ENCODE measurements at regions not wholly inside any gene's neighbourhood (a gene's known extent, or its start where the extent isn't known, plus 50 kb on each side); places are given as distances from the start of the nearest gene placed in this dataset.

DNA sequence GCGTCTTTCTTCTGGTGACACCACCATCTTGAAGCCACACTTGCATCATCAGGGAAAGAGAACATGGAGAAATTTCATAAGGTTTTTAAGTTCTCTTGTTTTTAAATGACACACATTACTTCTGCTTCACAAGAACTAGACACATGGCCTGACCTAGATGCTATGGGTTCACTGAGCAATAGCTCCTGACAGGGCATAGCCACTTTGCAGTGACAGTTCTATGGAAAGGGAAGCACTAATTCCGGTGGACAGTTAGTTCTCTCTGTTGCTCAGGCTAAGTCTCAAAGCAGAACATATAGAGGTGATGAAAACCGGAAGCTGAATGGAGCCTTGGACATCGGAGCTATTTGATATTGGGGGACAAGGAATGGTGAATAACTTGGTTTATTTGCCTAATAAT, 940.1 kb upstream of the WWC1 start:
- Histone ChIP-seq H3K27ac (ENCODE audit: low read depth in 1 of 2, low read length in 2 of 2) (no peak overlapping the region), H3K9ac (ENCODE audit: low read depth in 1 of 2, low read length in 2 of 2) (no peak overlapping the region), H3K9me3 (ENCODE audit: control insufficient read depth in 4 of 4, low read length in 3 of 4) (no peaks in the 10 kb centered on the region), H3K27me3 (ENCODE audit: control insufficient read depth in 4 of 4, insufficient read depth in 4 of 4, low read length in 3 of 4) (no peaks in the 10 kb centered on the region), H3K4me1 (ENCODE audit: control insufficient read depth in 4 of 4, insufficient read depth in 4 of 4, low read length in 3 of 4) (peaks cover 0 to 9% (median 0%) of the 10 kb centered on the region in 4 donors), H3K36me3 (ENCODE audit: control insufficient read depth in 4 of 4, insufficient read depth in 3 of 4, low read depth in 1 of 4, low read length in 3 of 4) (no peaks in the 10 kb centered on the region), H3K4me3 (ENCODE audit: low read depth in 1 of 3, low read length in 3 of 3) (no peak overlapping the region)
- TF ChIP-seq TAF1 (conservative IDR thresholded peaks at IDR 0.05) (no peak), HNF4A (conservative IDR thresholded peaks at IDR 0.05) (no peak), SP1 (IDR thresholded peaks at IDR 0.05) (no peak), YY1 (IDR thresholded peaks at IDR 0.05) (no peak), JUND (IDR thresholded peaks at IDR 0.05) (no peak), FOXA2 (IDR thresholded peaks at IDR 0.05) (no peak), HNF4G (IDR thresholded peaks at IDR 0.05) (no peak), RXRA (IDR thresholded peaks at IDR 0.05) (no peak), GABPA (IDR thresholded peaks at IDR 0.05 in 1 of 2, conservative IDR thresholded peaks at IDR 0.05 in 1 of 2) (no peak), MAX (IDR thresholded peaks at IDR 0.05) (no peak), FOXA1 (IDR thresholded peaks at IDR 0.05) (no peak), EGR1 (IDR thresholded peaks at IDR 0.05; ENCODE audit: low read depth in 2 of 2) (no peak), NR2F2 (IDR thresholded peaks at IDR 0.05) (no peak)
- TF ChIP-seq, protein P1, sequence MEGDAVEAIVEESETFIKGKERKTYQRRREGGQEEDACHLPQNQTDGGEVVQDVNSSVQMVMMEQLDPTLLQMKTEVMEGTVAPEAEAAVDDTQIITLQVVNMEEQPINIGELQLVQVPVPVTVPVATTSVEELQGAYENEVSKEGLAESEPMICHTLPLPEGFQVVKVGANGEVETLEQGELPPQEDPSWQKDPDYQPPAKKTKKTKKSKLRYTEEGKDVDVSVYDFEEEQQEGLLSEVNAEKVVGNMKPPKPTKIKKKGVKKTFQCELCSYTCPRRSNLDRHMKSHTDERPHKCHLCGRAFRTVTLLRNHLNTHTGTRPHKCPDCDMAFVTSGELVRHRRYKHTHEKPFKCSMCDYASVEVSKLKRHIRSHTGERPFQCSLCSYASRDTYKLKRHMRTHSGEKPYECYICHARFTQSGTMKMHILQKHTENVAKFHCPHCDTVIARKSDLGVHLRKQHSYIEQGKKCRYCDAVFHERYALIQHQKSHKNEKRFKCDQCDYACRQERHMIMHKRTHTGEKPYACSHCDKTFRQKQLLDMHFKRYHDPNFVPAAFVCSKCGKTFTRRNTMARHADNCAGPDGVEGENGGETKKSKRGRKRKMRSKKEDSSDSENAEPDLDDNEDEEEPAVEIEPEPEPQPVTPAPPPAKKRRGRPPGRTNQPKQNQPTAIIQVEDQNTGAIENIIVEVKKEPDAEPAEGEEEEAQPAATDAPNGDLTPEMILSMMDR (IDR thresholded peaks at IDR 0.05; ENCODE audit: low read depth, low read length, missing input control): no peak
- TF ChIP-seq, protein P2, sequence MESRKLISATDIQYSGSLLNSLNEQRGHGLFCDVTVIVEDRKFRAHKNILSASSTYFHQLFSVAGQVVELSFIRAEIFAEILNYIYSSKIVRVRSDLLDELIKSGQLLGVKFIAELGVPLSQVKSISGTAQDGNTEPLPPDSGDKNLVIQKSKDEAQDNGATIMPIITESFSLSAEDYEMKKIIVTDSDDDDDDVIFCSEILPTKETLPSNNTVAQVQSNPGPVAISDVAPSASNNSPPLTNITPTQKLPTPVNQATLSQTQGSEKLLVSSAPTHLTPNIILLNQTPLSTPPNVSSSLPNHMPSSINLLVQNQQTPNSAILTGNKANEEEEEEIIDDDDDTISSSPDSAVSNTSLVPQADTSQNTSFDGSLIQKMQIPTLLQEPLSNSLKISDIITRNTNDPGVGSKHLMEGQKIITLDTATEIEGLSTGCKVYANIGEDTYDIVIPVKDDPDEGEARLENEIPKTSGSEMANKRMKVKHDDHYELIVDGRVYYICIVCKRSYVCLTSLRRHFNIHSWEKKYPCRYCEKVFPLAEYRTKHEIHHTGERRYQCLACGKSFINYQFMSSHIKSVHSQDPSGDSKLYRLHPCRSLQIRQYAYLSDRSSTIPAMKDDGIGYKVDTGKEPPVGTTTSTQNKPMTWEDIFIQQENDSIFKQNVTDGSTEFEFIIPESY (IDR thresholded peaks at IDR 0.05): no peak
- DNase-seq (ENCODE audit: low spot score): no peak
- 92% methylated on average over 4 of the region's 4 CpGs for WGBS

DNA sequence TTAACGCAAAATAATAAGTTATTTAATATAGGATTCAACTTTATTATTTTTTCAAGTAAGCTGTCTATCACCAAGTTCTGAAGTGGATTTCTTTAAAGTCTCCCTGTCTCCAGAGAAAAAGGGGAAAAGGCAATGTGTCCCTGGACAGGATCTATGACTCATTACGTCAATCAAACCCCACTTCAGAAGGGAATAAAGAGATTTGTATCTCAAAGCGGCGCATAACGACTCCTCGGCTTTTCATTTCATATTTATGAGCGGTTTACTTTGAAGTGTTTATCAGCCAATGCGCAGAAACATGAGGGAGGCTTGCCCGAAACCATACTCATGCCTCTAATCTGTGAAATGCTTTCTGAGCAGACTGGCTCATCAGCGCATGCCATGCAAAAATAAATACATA, 938.6 kb upstream of the WWC1 start:
- Histone ChIP-seq H3K9me3 (ENCODE audit: control insufficient read depth in 4 of 4, low read length in 3 of 4) (no peaks in the 10 kb centered on the region), H3K36me3 (ENCODE audit: control insufficient read depth in 4 of 4, insufficient read depth in 3 of 4, low read depth in 1 of 4, low read length in 3 of 4) (no peaks in the 10 kb centered on the region), H3K4me1 (ENCODE audit: control insufficient read depth in 4 of 4, insufficient read depth in 4 of 4, low read length in 3 of 4) (peaks cover 0 to 9% (median 0%) of the 10 kb centered on the region in 4 donors), H3K27ac (ENCODE audit: low read depth in 1 of 2, low read length in 2 of 2) (no peak overlapping the region), H3K4me3 (ENCODE audit: low read depth in 1 of 3, low read length in 3 of 3) (no peak overlapping the region), H3K9ac (ENCODE audit: low read depth in 1 of 2, low read length in 2 of 2) (no peak overlapping the region), H3K27me3 (ENCODE audit: control insufficient read depth in 4 of 4, insufficient read depth in 4 of 4, low read length in 3 of 4) (no peaks in the 10 kb centered on the region)
- 80% methylated on average over 10 of the region's 10 CpGs for WGBS
- no peak for DNase-seq (ENCODE audit: low spot score)
- TF ChIP-seq FOXA1 (IDR thresholded peaks at IDR 0.05) (no peak), RAD21 (IDR thresholded peaks at IDR 0.05) (no peak), YY1 (IDR thresholded peaks at IDR 0.05) (no peak), EGR1 (IDR thresholded peaks at IDR 0.05; ENCODE audit: low read depth in 2 of 2) (no peak), GABPA (IDR thresholded peaks at IDR 0.05 in 1 of 2, conservative IDR thresholded peaks at IDR 0.05 in 1 of 2) (no peak), ATF3 (IDR thresholded peaks at IDR 0.05) (no peak), SP1 (IDR thresholded peaks at IDR 0.05) (no peak), HNF4A (conservative IDR thresholded peaks at IDR 0.05) (no peak), RXRA (IDR thresholded peaks at IDR 0.05) (no peak), JUND (IDR thresholded peaks at IDR 0.05) (no peak), MAX (IDR thresholded peaks at IDR 0.05) (no peak), HNF4G (IDR thresholded peaks at IDR 0.05) (no peak), NR2F2 (IDR thresholded peaks at IDR 0.05) (no peak)
- TF ChIP-seq, protein P1 (IDR thresholded peaks at IDR 0.05; ENCODE audit: low read depth, low read length, missing input control): no peak
- TF ChIP-seq, protein P3, sequence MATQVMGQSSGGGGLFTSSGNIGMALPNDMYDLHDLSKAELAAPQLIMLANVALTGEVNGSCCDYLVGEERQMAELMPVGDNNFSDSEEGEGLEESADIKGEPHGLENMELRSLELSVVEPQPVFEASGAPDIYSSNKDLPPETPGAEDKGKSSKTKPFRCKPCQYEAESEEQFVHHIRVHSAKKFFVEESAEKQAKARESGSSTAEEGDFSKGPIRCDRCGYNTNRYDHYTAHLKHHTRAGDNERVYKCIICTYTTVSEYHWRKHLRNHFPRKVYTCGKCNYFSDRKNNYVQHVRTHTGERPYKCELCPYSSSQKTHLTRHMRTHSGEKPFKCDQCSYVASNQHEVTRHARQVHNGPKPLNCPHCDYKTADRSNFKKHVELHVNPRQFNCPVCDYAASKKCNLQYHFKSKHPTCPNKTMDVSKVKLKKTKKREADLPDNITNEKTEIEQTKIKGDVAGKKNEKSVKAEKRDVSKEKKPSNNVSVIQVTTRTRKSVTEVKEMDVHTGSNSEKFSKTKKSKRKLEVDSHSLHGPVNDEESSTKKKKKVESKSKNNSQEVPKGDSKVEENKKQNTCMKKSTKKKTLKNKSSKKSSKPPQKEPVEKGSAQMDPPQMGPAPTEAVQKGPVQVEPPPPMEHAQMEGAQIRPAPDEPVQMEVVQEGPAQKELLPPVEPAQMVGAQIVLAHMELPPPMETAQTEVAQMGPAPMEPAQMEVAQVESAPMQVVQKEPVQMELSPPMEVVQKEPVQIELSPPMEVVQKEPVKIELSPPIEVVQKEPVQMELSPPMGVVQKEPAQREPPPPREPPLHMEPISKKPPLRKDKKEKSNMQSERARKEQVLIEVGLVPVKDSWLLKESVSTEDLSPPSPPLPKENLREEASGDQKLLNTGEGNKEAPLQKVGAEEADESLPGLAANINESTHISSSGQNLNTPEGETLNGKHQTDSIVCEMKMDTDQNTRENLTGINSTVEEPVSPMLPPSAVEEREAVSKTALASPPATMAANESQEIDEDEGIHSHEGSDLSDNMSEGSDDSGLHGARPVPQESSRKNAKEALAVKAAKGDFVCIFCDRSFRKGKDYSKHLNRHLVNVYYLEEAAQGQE (IDR thresholded peaks at IDR 0.05): no peak

Measured in liver (tissue), 8 donors.